Nephron (organoid): ENCODE measurements at regions not wholly inside any gene's neighbourhood (a gene's known extent, or its start where the extent isn't known, plus 50 kb on each side); places are given as distances from the start of the nearest gene placed in this dataset.

Experiments used
- H3K27ac Mint-ChIP-seq, 3 experiments: 2 replicates each; pipeline ENCODE4 v1.8.0; 2020; ENCODE audit warnings: mixed read lengths in 3 of 3, mild to moderate bottlenecking in 2 of 3, moderate library complexity in 1 of 3
- H3K27me3 Mint-ChIP-seq: 2 replicates; pipeline ENCODE4 v1.8.0; 2021; ENCODE audit warnings: low read depth, mild to moderate bottlenecking, moderate library complexity, mixed read lengths
- H3K36me3 Mint-ChIP-seq: 2 replicates; pipeline ENCODE4 v1.8.0; 2020; ENCODE audit warnings: low read depth, mixed read lengths
- H3K4me1 Mint-ChIP-seq: 2 replicates; pipeline ENCODE4 v1.8.0; 2020; ENCODE audit warnings: mixed read lengths
- H3K4me3 Mint-ChIP-seq, 3 experiments: 2 replicates each; pipeline ENCODE4 v1.8.0; 2020; ENCODE audit warnings: mild to moderate bottlenecking in 3 of 3, mixed read lengths in 3 of 3, moderate library complexity in 2 of 3
- H3K9me3 Mint-ChIP-seq: 2 replicates; pipeline ENCODE4 v1.8.0; 2020; ENCODE audit warnings: mixed read lengths
- TF ChIP-seq, protein P1 (sequence below), 3 experiments: fragments of 200-600 bp; sonication (generic); IDR thresholded peaks; one replicate each; pipeline ENCODE4 v1.5.0; 2021; ENCODE audit warnings: antibody characterized with exemption in 3 of 3; ENCODE audit not compliant: unreplicated experiment in 3 of 3

- Mint-ChIP-seq H3K27me3 (peaks cover 22% of the 10 kb centered on the region), H3K4me3 (no peak overlapping the region), H3K9me3 (no peaks in the 10 kb centered on the region), H3K36me3 (no peaks in the 10 kb centered on the region), H3K4me1 (peaks cover 6% of the 10 kb centered on the region), H3K27ac (no peak overlapping the region)
- TF ChIP-seq, protein P1, sequence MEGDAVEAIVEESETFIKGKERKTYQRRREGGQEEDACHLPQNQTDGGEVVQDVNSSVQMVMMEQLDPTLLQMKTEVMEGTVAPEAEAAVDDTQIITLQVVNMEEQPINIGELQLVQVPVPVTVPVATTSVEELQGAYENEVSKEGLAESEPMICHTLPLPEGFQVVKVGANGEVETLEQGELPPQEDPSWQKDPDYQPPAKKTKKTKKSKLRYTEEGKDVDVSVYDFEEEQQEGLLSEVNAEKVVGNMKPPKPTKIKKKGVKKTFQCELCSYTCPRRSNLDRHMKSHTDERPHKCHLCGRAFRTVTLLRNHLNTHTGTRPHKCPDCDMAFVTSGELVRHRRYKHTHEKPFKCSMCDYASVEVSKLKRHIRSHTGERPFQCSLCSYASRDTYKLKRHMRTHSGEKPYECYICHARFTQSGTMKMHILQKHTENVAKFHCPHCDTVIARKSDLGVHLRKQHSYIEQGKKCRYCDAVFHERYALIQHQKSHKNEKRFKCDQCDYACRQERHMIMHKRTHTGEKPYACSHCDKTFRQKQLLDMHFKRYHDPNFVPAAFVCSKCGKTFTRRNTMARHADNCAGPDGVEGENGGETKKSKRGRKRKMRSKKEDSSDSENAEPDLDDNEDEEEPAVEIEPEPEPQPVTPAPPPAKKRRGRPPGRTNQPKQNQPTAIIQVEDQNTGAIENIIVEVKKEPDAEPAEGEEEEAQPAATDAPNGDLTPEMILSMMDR (IDR thresholded peaks at IDR 0.05; ENCODE audit: unreplicated experiment in 3 of 3), result no peak
Measured at GRCh38 chr6:163716690-163717089, 302.2 kb downstream of the QKI start.

GRCh38 chr6:163715846-163716245 lies 301.3 kb downstream of the QKI start:
- no peak overlapping the region for H3K27ac Mint-ChIP-seq
- peaks cover 28% of the 10 kb centered on the region for H3K27me3 Mint-ChIP-seq
- no peak overlapping the region for H3K4me3 Mint-ChIP-seq
- TF ChIP-seq, protein P1 (IDR thresholded peaks at IDR 0.05; ENCODE audit: unreplicated experiment in 3 of 3), result no peak
- H3K4me1 Mint-ChIP-seq, result peaks cover 15% of the 10 kb centered on the region
- no peaks in the 10 kb centered on the region for H3K36me3 Mint-ChIP-seq
- H3K9me3 Mint-ChIP-seq, result no peaks in the 10 kb centered on the region

DNA sequence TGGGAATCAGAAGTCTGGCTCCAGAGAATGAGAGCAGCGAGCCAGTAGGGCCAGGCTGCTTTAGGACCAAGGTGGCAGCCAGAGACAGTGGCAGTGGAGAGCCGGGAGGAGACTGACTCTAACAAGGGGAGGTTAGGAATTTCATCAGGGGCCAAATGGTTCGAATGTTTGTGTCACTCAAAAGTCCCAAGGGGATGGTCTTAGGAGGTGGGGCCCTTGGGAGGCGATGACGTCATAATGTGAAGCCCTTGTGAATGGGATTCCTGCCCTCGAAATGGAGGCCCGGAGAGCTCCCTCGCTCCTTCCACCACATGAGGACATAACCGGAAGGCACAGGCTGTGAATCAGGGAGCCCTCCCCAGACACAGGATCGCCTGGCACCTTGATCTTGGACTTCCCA lies 299.7 kb downstream of the QKI start:
- Mint-ChIP-seq H3K9me3 (no peaks in the 10 kb centered on the region), H3K4me3 (no peak overlapping the region), H3K27ac (no peak overlapping the region), H3K4me1 (peaks cover 16% of the 10 kb centered on the region), H3K27me3 (peaks cover 33% of the 10 kb centered on the region), H3K36me3 (no peaks in the 10 kb centered on the region)
- TF ChIP-seq, protein P1 (IDR thresholded peaks at IDR 0.05; ENCODE audit: unreplicated experiment in 3 of 3), result no peak

GRCh38 chr6:163712981-163713380 lies 298.5 kb downstream of the QKI start:
- peaks cover 28% of the 10 kb centered on the region for H3K27me3 Mint-ChIP-seq
- no peaks in the 10 kb centered on the region for H3K36me3 Mint-ChIP-seq
- H3K9me3 Mint-ChIP-seq, result no peaks in the 10 kb centered on the region
- peaks cover 13% of the 10 kb centered on the region for H3K4me1 Mint-ChIP-seq
- no peak overlapping the region for H3K27ac Mint-ChIP-seq
- TF ChIP-seq, protein P1 (IDR thresholded peaks at IDR 0.05; ENCODE audit: unreplicated experiment in 3 of 3), result no peak
- H3K4me3 Mint-ChIP-seq, result no peak overlapping the region

GRCh38 chr6:163712566-163712961 lies 298.0 kb downstream of the QKI start:
- no peaks in the 10 kb centered on the region for H3K9me3 Mint-ChIP-seq
- TF ChIP-seq, protein P1 (IDR thresholded peaks at IDR 0.05; ENCODE audit: unreplicated experiment in 3 of 3), result no peak
- H3K4me1 Mint-ChIP-seq, result peaks cover 14% of the 10 kb centered on the region
- peaks cover 25% of the 10 kb centered on the region for H3K27me3 Mint-ChIP-seq
- no peaks in the 10 kb centered on the region for H3K36me3 Mint-ChIP-seq
- no peak overlapping the region for H3K27ac Mint-ChIP-seq
- no peak overlapping the region for H3K4me3 Mint-ChIP-seq
